T-helper 1 cell treated with Interleukin-12 subunit alpha and Interleukin-12 subunit beta and Interleukin-4 antibody, amounts not matched to agents 30 μg/mL and 1 μg/mL, for 36 hours (primary cell): ENCODE measurements at regions not wholly inside any gene's neighbourhood (a gene's known extent, or its start where the extent isn't known, plus 50 kb on each side); places are given as distances from the start of the nearest gene placed in this dataset.

Experiments
- H3K27ac Mint-ChIP-seq: one replicate; pipeline ENCODE4 v1.8.0; 2021; ENCODE audit warnings: mild to moderate bottlenecking, mixed read lengths
- H3K27me3 Mint-ChIP-seq: one replicate; pipeline ENCODE4 v1.8.0; 2021; ENCODE audit warnings: low read depth, mixed read lengths
- H3K36me3 Mint-ChIP-seq: one replicate; pipeline ENCODE4 v1.8.0; 2021; ENCODE audit warnings: low read depth, mixed read lengths
- H3K4me1 Mint-ChIP-seq: one replicate; pipeline ENCODE4 v1.8.0; 2021; ENCODE audit warnings: low read depth, mixed read lengths
- H3K4me3 Mint-ChIP-seq: one replicate; pipeline ENCODE4 v1.8.0; 2021; ENCODE audit warnings: mild to moderate bottlenecking, moderate library complexity, mixed read lengths
- H3K9me3 Mint-ChIP-seq: one replicate; pipeline ENCODE4 v1.8.0; 2021; ENCODE audit warnings: mixed read lengths

DNA sequence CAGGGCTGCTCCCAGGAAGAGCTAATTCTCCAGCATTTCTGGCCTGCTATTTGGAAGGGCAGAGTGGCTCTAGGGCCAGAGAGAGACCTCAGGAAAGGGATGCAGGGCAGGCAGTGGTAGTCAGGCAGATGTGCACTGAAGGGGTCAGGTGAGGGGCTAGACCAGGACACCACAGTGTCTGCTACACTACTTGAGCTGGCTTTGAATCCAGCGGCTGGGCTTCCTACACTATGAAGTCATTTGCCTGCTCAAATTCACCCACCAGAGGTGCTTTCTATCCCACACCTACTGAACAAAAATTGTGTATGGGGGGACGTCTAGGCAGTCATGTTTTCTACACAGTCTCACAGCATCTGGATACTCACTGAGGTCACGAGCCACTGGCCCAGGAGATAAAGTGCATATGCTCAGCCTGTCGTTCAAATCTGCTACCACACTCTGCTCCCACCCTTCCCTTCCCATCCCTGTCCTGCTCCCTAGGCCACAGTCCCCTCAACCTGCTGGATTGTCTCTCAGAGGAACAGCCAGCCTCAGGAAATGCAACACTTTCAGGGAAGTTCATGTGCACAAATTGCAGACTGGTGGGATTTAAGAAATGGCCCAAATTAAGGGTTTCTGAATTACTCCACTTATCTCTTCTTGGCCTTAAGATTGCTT, 49.9 kb upstream of the SLC6A11 start:
- H3K4me3 Mint-ChIP-seq = no peak overlapping the region
- no peaks in the 10 kb centered on the region for H3K36me3 Mint-ChIP-seq
- no peaks in the 10 kb centered on the region for H3K9me3 Mint-ChIP-seq
- no peak overlapping the region for H3K27ac Mint-ChIP-seq
- H3K4me1 Mint-ChIP-seq = no peaks in the 10 kb centered on the region
- no peaks in the 10 kb centered on the region for H3K27me3 Mint-ChIP-seq
